Tibial nerve (tissue), 4 donors: ENCODE measurements at regions not wholly inside any gene's neighbourhood (a gene's known extent, or its start where the extent isn't known, plus 50 kb on each side); places are given as distances from the start of the nearest gene placed in this dataset.

Experiments used
- EP300 ChIP-seq, 2 donors: sonication (generic); formaldehyde crosslinking; IDR thresholded peaks; one replicate each; pipeline ENCODE4 v1.6.1; 2017; ENCODE audit warnings: antibody characterized with exemption in 2 of 2, mild to moderate bottlenecking in 1 of 2
- POLR2A ChIP-seq, 2 donors: fragments of 450-650 bp; IDR thresholded peaks; one replicate each; pipeline ENCODE4 v1.6.1; 2017; ENCODE audit warnings: antibody characterized with exemption in 2 of 2, mild to moderate bottlenecking in 2 of 2, moderate library complexity in 2 of 2
- TF ChIP-seq, protein P1 (sequence below), 5 experiments: fragments of 200-600 bp in 3 of 5; fragments of 450-650 bp in 2 of 5; sonication (generic) in 3 of 5; IDR thresholded peaks; one replicate each; pipeline ENCODE4 v1.5.1; 2016 to 2019; ENCODE audit warnings: antibody characterized with exemption in 5 of 5, mild to moderate bottlenecking in 3 of 5, moderate library complexity in 2 of 5

DNA sequence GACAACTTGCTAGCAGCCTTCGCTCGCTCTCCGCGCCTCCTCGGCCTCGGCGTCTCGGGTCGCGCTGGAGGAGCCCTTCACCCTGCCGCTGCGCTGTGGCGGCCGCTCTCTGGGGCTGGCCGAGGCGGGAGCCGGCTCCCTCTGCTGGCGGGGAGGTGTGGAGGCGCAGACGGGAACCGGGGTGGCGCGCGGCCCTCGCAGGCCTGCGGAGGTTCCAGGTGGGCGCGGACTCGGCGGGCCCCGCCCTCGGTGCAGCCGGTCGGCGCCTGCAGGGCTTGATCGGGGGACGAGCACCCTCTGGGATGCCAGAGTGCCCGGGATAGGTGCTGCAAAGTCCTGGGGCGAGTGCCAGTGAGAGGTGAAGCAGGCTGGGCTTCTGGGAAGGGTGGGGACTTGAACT lies 989.9 kb downstream of the ROBO2 start:
- TF ChIP-seq, protein P1, sequence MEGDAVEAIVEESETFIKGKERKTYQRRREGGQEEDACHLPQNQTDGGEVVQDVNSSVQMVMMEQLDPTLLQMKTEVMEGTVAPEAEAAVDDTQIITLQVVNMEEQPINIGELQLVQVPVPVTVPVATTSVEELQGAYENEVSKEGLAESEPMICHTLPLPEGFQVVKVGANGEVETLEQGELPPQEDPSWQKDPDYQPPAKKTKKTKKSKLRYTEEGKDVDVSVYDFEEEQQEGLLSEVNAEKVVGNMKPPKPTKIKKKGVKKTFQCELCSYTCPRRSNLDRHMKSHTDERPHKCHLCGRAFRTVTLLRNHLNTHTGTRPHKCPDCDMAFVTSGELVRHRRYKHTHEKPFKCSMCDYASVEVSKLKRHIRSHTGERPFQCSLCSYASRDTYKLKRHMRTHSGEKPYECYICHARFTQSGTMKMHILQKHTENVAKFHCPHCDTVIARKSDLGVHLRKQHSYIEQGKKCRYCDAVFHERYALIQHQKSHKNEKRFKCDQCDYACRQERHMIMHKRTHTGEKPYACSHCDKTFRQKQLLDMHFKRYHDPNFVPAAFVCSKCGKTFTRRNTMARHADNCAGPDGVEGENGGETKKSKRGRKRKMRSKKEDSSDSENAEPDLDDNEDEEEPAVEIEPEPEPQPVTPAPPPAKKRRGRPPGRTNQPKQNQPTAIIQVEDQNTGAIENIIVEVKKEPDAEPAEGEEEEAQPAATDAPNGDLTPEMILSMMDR (IDR thresholded peaks at IDR 0.05) = no peak
- no peak for TF ChIP-seq POLR2A (IDR thresholded peaks at IDR 0.05)
- TF ChIP-seq EP300 (IDR thresholded peaks at IDR 0.05) = no peak
